H1 (cell line): ENCODE measurements at regions not wholly inside any gene's neighbourhood (a gene's known extent, or its start where the extent isn't known, plus 50 kb on each side); places are given as distances from the start of the nearest gene placed in this dataset.

Experiments used
- CTCF ChIA-PET: fragments of 300-600 bp; sonication (Branson Sonifier 250); formaldehyde crosslinking; loops from one replicate; lab custom pipeline; 2021; ENCODE audit not compliant: partially characterized antibody; lab: Charles Lee
- POLR2A ChIA-PET: fragments of 300-600 bp; sonication (Branson Sonifier 250); formaldehyde crosslinking; loops from one replicate; lab custom pipeline; 2021; ENCODE audit warnings: inconsistent platforms; ENCODE audit not compliant: partially characterized antibody; lab: Charles Lee
- DNase-seq, 2 experiments: peaks; one replicate each; pipeline versions ENCODE4 v3.0.0 to v3.0.0-alpha.2; 2010 to 2022; ENCODE audit warnings: low spot score in 2 of 2, low read depth in 1 of 2, mixed read lengths in 1 of 2
- FAIRE-seq: peaks from 2 replicates; lab custom pipeline; 2011; peaks lifted over from hg19 to GRCh38; lab: Jason Lieb, UNC
- H2AFZ ChIP-seq: 2 replicates; pipeline ENCODE4 v1.8.1; 2012; ENCODE audit warnings: low read length, inconsistent platforms
- H2AK5ac ChIP-seq: 2 replicates; pipeline ENCODE4 v1.6.1; 2013; ENCODE audit warnings: low read depth, low read length
- H2BK120ac ChIP-seq: replicated peaks from 2 replicates; pipeline ENCODE3; 2013; ENCODE audit warnings: low read depth, low read length, inconsistent platforms
- H2BK12ac ChIP-seq: 2 replicates; pipeline ENCODE4 v1.6.1; 2013; ENCODE audit warnings: low read depth, low read length
- H2BK15ac ChIP-seq: 2 replicates; pipeline ENCODE4 v1.6.1; 2013; ENCODE audit warnings: low read length
- H2BK20ac ChIP-seq: 2 replicates; pipeline ENCODE4 v1.6.1; 2013; ENCODE audit warnings: low read length
- H2BK5ac ChIP-seq: 2 replicates; pipeline ENCODE4 v1.6.1; 2013; ENCODE audit warnings: low read depth, low read length
- H3K14ac ChIP-seq: 2 replicates; pipeline ENCODE4 v1.6.1; 2013; ENCODE audit warnings: inconsistent platforms; ENCODE audit not compliant: insufficient read length
- H3K18ac ChIP-seq: 2 replicates; pipeline ENCODE4 v1.6.1; 2013; ENCODE audit warnings: low read length; ENCODE audit errors: extremely low read depth
- H3K23ac ChIP-seq: 2 replicates; pipeline ENCODE4 v1.6.1; 2013; ENCODE audit warnings: inconsistent platforms; ENCODE audit not compliant: insufficient read length
- H3K23me2 ChIP-seq: 2 replicates; pipeline ENCODE4 v1.6.1; 2013; ENCODE audit warnings: low read depth, low read length
- H3K27ac ChIP-seq: 2 replicates; pipeline ENCODE4 v1.6.1; 2011; ENCODE audit warnings: low read depth, low read length, inconsistent platforms
- H3K27me3 ChIP-seq, 4 experiments: replicated peaks in 1 of 4; 1 replicate in 1 of 4; 2 replicates in 3 of 4; pipeline versions ENCODE4 v1.6.1 to v1.8.1; 2011 to 2013; ENCODE audit warnings: low read length in 3 of 4, mild to moderate bottlenecking in 3 of 4, inconsistent platforms in 2 of 4, mixed read lengths in 2 of 4, moderate library complexity in 1 of 4; ENCODE audit not compliant: control insufficient read depth in 3 of 4, insufficient read depth in 3 of 4; ENCODE audit errors: extremely low read depth in 1 of 4
- H3K36me3 ChIP-seq, 4 experiments: 2 replicates each; pipeline versions ENCODE4 v1.6.1 to v1.8.1; 2011 to 2013; ENCODE audit warnings: mild to moderate bottlenecking in 4 of 4, low read length in 3 of 4, moderate library complexity in 2 of 4, control low read depth in 1 of 4, inconsistent platforms in 1 of 4; ENCODE audit not compliant: insufficient read depth in 4 of 4, control insufficient read depth in 2 of 4
- H3K4ac ChIP-seq: replicated peaks from 2 replicates; pipeline ENCODE3; 2013; ENCODE audit warnings: low read length, low read depth, mixed read lengths, inconsistent platforms; ENCODE audit not compliant: insufficient read length
- H3K4me1 ChIP-seq, 4 experiments: replicated peaks in 1 of 4; 1 replicate in 1 of 4; 2 replicates in 3 of 4; pipeline versions ENCODE4 v1.6.1 to v1.8.1; 2011 to 2013; ENCODE audit warnings: low read length in 3 of 4, inconsistent platforms in 2 of 4, mixed read lengths in 1 of 4; ENCODE audit not compliant: insufficient read depth in 4 of 4, control insufficient read depth in 3 of 4
- H3K4me2 ChIP-seq, 2 experiments: 2 replicates each; pipeline versions ENCODE4 v1.6.1 to v1.8.1; 2011 to 2013; ENCODE audit warnings: low read depth in 2 of 2, low read length in 2 of 2, control low read depth in 1 of 2, inconsistent platforms in 1 of 2, mild to moderate bottlenecking in 1 of 2; ENCODE audit not compliant: insufficient read depth in 1 of 2
- H3K4me3 ChIP-seq, 4 experiments: fragments of 200-600, 300-600 bp in 1 of 4; sonication (generic), shearing (Covaris generic), sonication (Bioruptor Twin) in 1 of 4; 2 replicates each; pipeline versions ENCODE4 v1.5.1 to v1.8.1; 2011 to 2016; ENCODE audit warnings: low read length in 4 of 4, low read depth in 3 of 4, control low read depth in 2 of 4, inconsistent platforms in 2 of 4, mild to moderate bottlenecking in 2 of 4, mixed read lengths in 1 of 4, moderate library complexity in 1 of 4; ENCODE audit not compliant: insufficient read depth in 2 of 4; ENCODE audit errors: extremely low read depth in 1 of 4
- H3K56ac ChIP-seq: replicated peaks from 2 replicates; pipeline ENCODE3; 2013; ENCODE audit warnings: low read depth, mild to moderate bottlenecking, mixed read lengths, low read length, inconsistent platforms; ENCODE audit not compliant: insufficient read length
- H3K79me1 ChIP-seq: 2 replicates; pipeline ENCODE4 v1.6.1; 2013; ENCODE audit warnings: low read depth, low read length, control low read depth
- H3K79me2 ChIP-seq, 2 experiments: 2 replicates each; pipeline versions ENCODE4 v1.6.1 to v1.8.1; 2012 to 2013; ENCODE audit warnings: low read length in 2 of 2, mild to moderate bottlenecking in 2 of 2, inconsistent platforms in 1 of 2; ENCODE audit not compliant: insufficient read depth in 2 of 2, control insufficient read depth in 1 of 2
- H3K9ac ChIP-seq, 4 experiments: replicated peaks in 1 of 4; 1 replicate in 1 of 4; 2 replicates in 3 of 4; pipeline versions ENCODE4 v1.6.1 to v1.8.1; 2011 to 2013; ENCODE audit warnings: low read depth in 3 of 4, low read length in 3 of 4, control low read depth in 2 of 4, mild to moderate bottlenecking in 2 of 4, moderate library complexity in 2 of 4, inconsistent platforms in 1 of 4; ENCODE audit errors: extremely low read depth in 1 of 4
- H3K9me3 ChIP-seq, 2 experiments: 2 replicates each; pipeline versions ENCODE4 v1.6.1 to v1.8.1; 2012 to 2013; ENCODE audit warnings: mild to moderate bottlenecking in 2 of 2, moderate library complexity in 2 of 2, control low read depth in 1 of 2, inconsistent platforms in 1 of 2, low read depth in 1 of 2, low read length in 1 of 2, mixed read lengths in 1 of 2; ENCODE audit not compliant: insufficient read depth in 2 of 2
- H4K20me1 ChIP-seq, 2 experiments: replicated peaks in 1 of 2; 2 replicates each; pipeline versions ENCODE3 to v1.8.1; 2011 to 2013; ENCODE audit warnings: inconsistent platforms in 2 of 2, low read length in 2 of 2, mild to moderate bottlenecking in 1 of 2; ENCODE audit not compliant: insufficient read depth in 2 of 2, control insufficient read depth in 1 of 2
- H4K5ac ChIP-seq: 2 replicates; pipeline ENCODE4 v1.6.1; 2013; ENCODE audit warnings: low read length, low read depth, mixed read lengths, inconsistent platforms; ENCODE audit not compliant: insufficient read length
- H4K8ac ChIP-seq: 2 replicates; pipeline ENCODE4 v1.8.0; 2013; ENCODE audit warnings: mild to moderate bottlenecking, moderate library complexity, low read length, inconsistent platforms; ENCODE audit not compliant: insufficient read depth; ENCODE audit errors: extremely low read depth
- H4K91ac ChIP-seq: replicated peaks from 2 replicates; pipeline ENCODE3; 2013; ENCODE audit warnings: low read length, mixed read lengths, inconsistent platforms; ENCODE audit not compliant: insufficient read length
- BACH1 ChIP-seq: IDR thresholded peaks from 2 replicates; pipeline ENCODE4 v1.6.1; 2012; ENCODE audit warnings: low read length, improper control_type of control experiment
- BRCA1 ChIP-seq: IDR thresholded peaks from 2 replicates; pipeline ENCODE4 v1.6.1; 2012; ENCODE audit warnings: low read depth, low read length, improper control_type of control experiment
- CTBP2 ChIP-seq: IDR thresholded peaks from 2 replicates; pipeline ENCODE4 v1.7.0; 2011; ENCODE audit warnings: borderline replicate concordance, mild to moderate bottlenecking, moderate library complexity, mixed read lengths, low read length; ENCODE audit not compliant: insufficient read depth, insufficient read length
- EZH2 ChIP-seq: fragments of 200-600 bp; sonication (generic); IDR thresholded peaks from 2 replicates; pipeline ENCODE4 v1.7.1; 2012; ENCODE audit warnings: low read depth, mild to moderate bottlenecking, moderate library complexity, low read length, inconsistent platforms; ENCODE audit not compliant: severe bottlenecking
- GABPA ChIP-seq: IDR thresholded peaks from 2 replicates; pipeline ENCODE4 v1.6.1; 2011; ENCODE audit warnings: mild to moderate bottlenecking, low read length, moderate library complexity, borderline replicate concordance; ENCODE audit not compliant: insufficient read depth
- NRF1 ChIP-seq: IDR thresholded peaks from 2 replicates; pipeline ENCODE4 v1.6.1; 2011; ENCODE audit warnings: mild to moderate bottlenecking, low read depth, low read length, improper control_type of control experiment
- POLR2A ChIP-seq, 2 experiments: IDR thresholded peaks; 1 replicate in 1 of 2; 2 replicates in 1 of 2; pipeline ENCODE4 v1.6.1; 2011; ENCODE audit warnings: low read depth in 2 of 2, low read length in 2 of 2, mild to moderate bottlenecking in 2 of 2; ENCODE audit errors: control extremely low read depth in 1 of 2
- RNF2 ChIP-seq: fragments of 200-900, 300-1000 bp; sonication (generic); IDR thresholded peaks from 2 replicates; pipeline ENCODE4 v1.7.1; 2016; ENCODE audit warnings: borderline replicate concordance, low read depth, mild to moderate bottlenecking, antibody characterized with exemption, low read length; ENCODE audit not compliant: poor library complexity, severe bottlenecking; ENCODE audit errors: missing control alignments
- WGBS, 2 experiments: shearing (Covaris generic) in 1 of 2; methylation state at CpG; one replicate each; pipeline versions ENCODE4 v1.1.6 to v1.1.7; 2013 to 2015; ENCODE audit warnings: low lambda C conversion rate in 2 of 2, mixed read lengths in 2 of 2, inconsistent platforms in 1 of 2, low coverage in 1 of 2, missing lambda C conversion rate in 1 of 2; ENCODE audit not compliant: insufficient replicate concordance in 2 of 2, insufficient coverage in 1 of 2, insufficient read length in 1 of 2; ENCODE audit errors: extremely low coverage in 1 of 2, missing lambda C conversion rate in 1 of 2; 5-methylcytosine and 5-hydroxymethylcytosine counted together
- TF ChIP-seq, protein P1 (sequence below): IDR thresholded peaks from 2 replicates; pipeline ENCODE4 v1.6.1; 2012; ENCODE audit warnings: low read length, inconsistent platforms

- Histone ChIP-seq H3K4me2 (no peak overlapping the region), H2BK20ac (no peak overlapping the region), H3K4ac (no peak overlapping the region), H3K23ac (no peak overlapping the region), H3K27me3 (no peaks in the 10 kb centered on the region), H3K56ac (no peak overlapping the region), H4K8ac (no peak overlapping the region), H2AFZ (no peak overlapping the region), H2BK15ac (no peak overlapping the region), H4K91ac (no peak overlapping the region), H3K79me1 (no peaks in the 10 kb centered on the region), H4K20me1 (no peaks in the 10 kb centered on the region), H3K4me1 (no peaks in the 10 kb centered on the region), H3K14ac (no peak overlapping the region), H2BK120ac (no peak overlapping the region), H3K23me2 (no peaks in the 10 kb centered on the region), H4K5ac (no peak overlapping the region), H3K4me3 (no peak overlapping the region), H3K79me2 (no peaks in the 10 kb centered on the region), H3K36me3 (no peaks in the 10 kb centered on the region), H2BK5ac (no peak overlapping the region), H2BK12ac (no peak overlapping the region), H3K27ac (no peak overlapping the region), H3K9ac (no peak overlapping the region), H3K18ac (no peak overlapping the region), H2AK5ac (no peak overlapping the region), H3K9me3 (no peaks in the 10 kb centered on the region)
- TF ChIP-seq NRF1 (no peak), EZH2 (no peak), BRCA1 (no peak), POLR2A (IDR thresholded peaks at IDR 0.05; ENCODE audit: control extremely low read depth in 1 of 2, low read depth in 2 of 2, low read length in 2 of 2) (no peak), BACH1 (no peak), CTBP2 (no peak), RNF2 (no peak), GABPA (no peak)
- TF ChIP-seq, protein P1, sequence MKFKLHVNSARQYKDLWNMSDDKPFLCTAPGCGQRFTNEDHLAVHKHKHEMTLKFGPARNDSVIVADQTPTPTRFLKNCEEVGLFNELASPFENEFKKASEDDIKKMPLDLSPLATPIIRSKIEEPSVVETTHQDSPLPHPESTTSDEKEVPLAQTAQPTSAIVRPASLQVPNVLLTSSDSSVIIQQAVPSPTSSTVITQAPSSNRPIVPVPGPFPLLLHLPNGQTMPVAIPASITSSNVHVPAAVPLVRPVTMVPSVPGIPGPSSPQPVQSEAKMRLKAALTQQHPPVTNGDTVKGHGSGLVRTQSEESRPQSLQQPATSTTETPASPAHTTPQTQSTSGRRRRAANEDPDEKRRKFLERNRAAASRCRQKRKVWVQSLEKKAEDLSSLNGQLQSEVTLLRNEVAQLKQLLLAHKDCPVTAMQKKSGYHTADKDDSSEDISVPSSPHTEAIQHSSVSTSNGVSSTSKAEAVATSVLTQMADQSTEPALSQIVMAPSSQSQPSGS = no peak
- ChIA-PET CTCF (interaction anchor here (1.2 kb wide), 1 partner anchor 41 kb away, joined by 3 read pairs; no protein-coding TSS in a partner anchor), POLR2A (no interaction called here)
- 91% methylated on average over 1 of the region's 1 CpG; no CpG with 5 or more reads in 1 of the 2 experiments for WGBS, 2 experiments
- FAIRE-seq = no peak
- DNase-seq = no peak
Observed at GRCh38 chr20:55239269-55239668, 763.9 kb downstream of the DOK5 start.
